Suprapubic skin (tissue), 4 donors: ENCODE measurements at regions not wholly inside any gene's neighbourhood (a gene's known extent, or its start where the extent isn't known, plus 50 kb on each side); places are given as distances from the start of the nearest gene placed in this dataset.

Experiments used
- EP300 ChIP-seq: sonication (generic); formaldehyde crosslinking; IDR thresholded peaks from one replicate; pipeline ENCODE4 v1.6.1; 2017; ENCODE audit warnings: antibody characterized with exemption
- POLR2A ChIP-seq, 2 donors: fragments of 450-650 bp; IDR thresholded peaks; one replicate each; pipeline ENCODE4 v1.6.1; 2017; ENCODE audit warnings: antibody characterized with exemption in 2 of 2, mild to moderate bottlenecking in 2 of 2, moderate library complexity in 2 of 2
- POLR2AphosphoS5 ChIP-seq, 3 donors: sonication (generic); formaldehyde crosslinking; IDR thresholded peaks; one replicate each; pipeline ENCODE4 v1.6.1; 2017; ENCODE audit warnings: antibody characterized with exemption in 3 of 3
- TF ChIP-seq, protein P1 (sequence below), 2 donors: fragments of 200-600 bp in 1 of 2; fragments of 450-650 bp in 1 of 2; sonication (generic) in 1 of 2; IDR thresholded peaks; one replicate each; pipeline ENCODE4 v1.5.1; 2016 to 2019; ENCODE audit warnings: antibody characterized with exemption in 2 of 2, mild to moderate bottlenecking in 1 of 2, moderate library complexity in 1 of 2

DNA sequence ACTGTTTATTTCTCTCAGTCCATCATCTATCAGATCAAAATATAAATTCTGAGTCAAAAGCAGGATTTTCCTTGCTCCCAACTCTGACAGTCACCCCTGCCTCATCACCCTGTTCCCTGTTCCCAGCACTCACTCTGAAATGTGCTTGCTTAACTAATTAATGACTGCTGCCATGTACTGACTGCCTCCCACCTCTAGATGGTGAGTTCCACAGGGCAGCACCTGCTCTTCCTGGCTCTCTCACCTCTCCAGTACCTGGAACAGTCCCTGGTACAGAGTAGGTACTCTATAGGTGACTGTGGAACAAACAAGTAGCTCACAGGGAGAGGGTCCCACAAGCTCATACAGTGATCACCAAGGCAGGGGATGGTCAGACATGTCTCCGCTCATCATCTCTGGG lies 114.3 kb upstream of the C16orf82 start:
- TF ChIP-seq, protein P1, sequence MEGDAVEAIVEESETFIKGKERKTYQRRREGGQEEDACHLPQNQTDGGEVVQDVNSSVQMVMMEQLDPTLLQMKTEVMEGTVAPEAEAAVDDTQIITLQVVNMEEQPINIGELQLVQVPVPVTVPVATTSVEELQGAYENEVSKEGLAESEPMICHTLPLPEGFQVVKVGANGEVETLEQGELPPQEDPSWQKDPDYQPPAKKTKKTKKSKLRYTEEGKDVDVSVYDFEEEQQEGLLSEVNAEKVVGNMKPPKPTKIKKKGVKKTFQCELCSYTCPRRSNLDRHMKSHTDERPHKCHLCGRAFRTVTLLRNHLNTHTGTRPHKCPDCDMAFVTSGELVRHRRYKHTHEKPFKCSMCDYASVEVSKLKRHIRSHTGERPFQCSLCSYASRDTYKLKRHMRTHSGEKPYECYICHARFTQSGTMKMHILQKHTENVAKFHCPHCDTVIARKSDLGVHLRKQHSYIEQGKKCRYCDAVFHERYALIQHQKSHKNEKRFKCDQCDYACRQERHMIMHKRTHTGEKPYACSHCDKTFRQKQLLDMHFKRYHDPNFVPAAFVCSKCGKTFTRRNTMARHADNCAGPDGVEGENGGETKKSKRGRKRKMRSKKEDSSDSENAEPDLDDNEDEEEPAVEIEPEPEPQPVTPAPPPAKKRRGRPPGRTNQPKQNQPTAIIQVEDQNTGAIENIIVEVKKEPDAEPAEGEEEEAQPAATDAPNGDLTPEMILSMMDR (IDR thresholded peaks at IDR 0.05), result no peak
- no peak for TF ChIP-seq POLR2A (IDR thresholded peaks at IDR 0.05)
- TF ChIP-seq POLR2AphosphoS5 (IDR thresholded peaks at IDR 0.05), result no peak
- no peak for TF ChIP-seq EP300
